Calu3 (cell line): ENCODE measurements at regions not wholly inside any gene's neighbourhood (a gene's known extent, or its start where the extent isn't known, plus 50 kb on each side); places are given as distances from the start of the nearest gene placed in this dataset.

Experiments
- BruUV-seq: library from RNA; stranded (reverse); fragments of 400-500 nt; replicated peaks from 2 replicates; lab custom pipeline; 2021; lab: Mats Ljungman, UMichigan
- CTCF ChIA-PET: fragments of 300-600 bp; sonication (Branson Sonifier 250); formaldehyde crosslinking; loops from one replicate; lab custom pipeline; 2022; ENCODE audit warnings: antibody characterized with exemption; lab: Charles Lee
- DNase-seq: peaks from one replicate; pipeline ENCODE4 v3.0.0; 2022
- H3K27ac Mint-ChIP-seq: one replicate; pipeline ENCODE4 v1.8.0; 2022; ENCODE audit warnings: mixed read lengths; ENCODE audit not compliant: unreplicated experiment
- H3K27me3 Mint-ChIP-seq: one replicate; pipeline ENCODE4 v1.8.0; 2022; ENCODE audit warnings: mixed read lengths; ENCODE audit not compliant: unreplicated experiment
- H3K36me3 Mint-ChIP-seq: one replicate; pipeline ENCODE4 v1.8.0; 2022; ENCODE audit warnings: mild to moderate bottlenecking, moderate library complexity, mixed read lengths; ENCODE audit not compliant: insufficient read depth, unreplicated experiment
- H3K4me1 Mint-ChIP-seq: one replicate; pipeline ENCODE4 v1.8.0; 2022; ENCODE audit warnings: mild to moderate bottlenecking, low read depth, mixed read lengths; ENCODE audit not compliant: unreplicated experiment
- H3K4me3 Mint-ChIP-seq: one replicate; pipeline ENCODE4 v1.8.0; 2022; ENCODE audit warnings: mild to moderate bottlenecking, low read depth, moderate library complexity, mixed read lengths; ENCODE audit not compliant: unreplicated experiment
- H3K9me3 Mint-ChIP-seq: one replicate; pipeline ENCODE4 v1.8.0; 2022; ENCODE audit warnings: low read depth, mixed read lengths; ENCODE audit not compliant: unreplicated experiment
- intact Hi-C: fragments of 100-400 bp; cut with micrococcal nuclease; formaldehyde crosslinking; loops from one replicate; pipeline ENCODE4 v1.10.0; 2022; ENCODE audit not compliant: unreplicated experiment
- TF ChIP-seq, protein P1 (sequence below): fragments of 200-600 bp; IDR thresholded peaks from one replicate; pipeline ENCODE4 v1.8.0; 2022; ENCODE audit warnings: antibody characterized with exemption; ENCODE audit not compliant: unreplicated experiment

GRCh38 chr10:59060852-59061251 lies 115.6 kb upstream of the PHYHIPL start:
- Mint-ChIP-seq H3K27ac (no peak overlapping the region), H3K4me1 (no peaks in the 10 kb centered on the region), H3K27me3 (peaks cover 56% of the 10 kb centered on the region), H3K36me3 (no peaks in the 10 kb centered on the region), H3K4me3 (no peak overlapping the region), H3K9me3 (no peaks in the 10 kb centered on the region)
- BruUV-seq = no TSS peak
- DNase-seq = no peak
- intact Hi-C loops = no loop called here
- TF ChIP-seq, protein P1, sequence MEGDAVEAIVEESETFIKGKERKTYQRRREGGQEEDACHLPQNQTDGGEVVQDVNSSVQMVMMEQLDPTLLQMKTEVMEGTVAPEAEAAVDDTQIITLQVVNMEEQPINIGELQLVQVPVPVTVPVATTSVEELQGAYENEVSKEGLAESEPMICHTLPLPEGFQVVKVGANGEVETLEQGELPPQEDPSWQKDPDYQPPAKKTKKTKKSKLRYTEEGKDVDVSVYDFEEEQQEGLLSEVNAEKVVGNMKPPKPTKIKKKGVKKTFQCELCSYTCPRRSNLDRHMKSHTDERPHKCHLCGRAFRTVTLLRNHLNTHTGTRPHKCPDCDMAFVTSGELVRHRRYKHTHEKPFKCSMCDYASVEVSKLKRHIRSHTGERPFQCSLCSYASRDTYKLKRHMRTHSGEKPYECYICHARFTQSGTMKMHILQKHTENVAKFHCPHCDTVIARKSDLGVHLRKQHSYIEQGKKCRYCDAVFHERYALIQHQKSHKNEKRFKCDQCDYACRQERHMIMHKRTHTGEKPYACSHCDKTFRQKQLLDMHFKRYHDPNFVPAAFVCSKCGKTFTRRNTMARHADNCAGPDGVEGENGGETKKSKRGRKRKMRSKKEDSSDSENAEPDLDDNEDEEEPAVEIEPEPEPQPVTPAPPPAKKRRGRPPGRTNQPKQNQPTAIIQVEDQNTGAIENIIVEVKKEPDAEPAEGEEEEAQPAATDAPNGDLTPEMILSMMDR = no peak
- CTCF ChIA-PET = no interaction called here

DNA sequence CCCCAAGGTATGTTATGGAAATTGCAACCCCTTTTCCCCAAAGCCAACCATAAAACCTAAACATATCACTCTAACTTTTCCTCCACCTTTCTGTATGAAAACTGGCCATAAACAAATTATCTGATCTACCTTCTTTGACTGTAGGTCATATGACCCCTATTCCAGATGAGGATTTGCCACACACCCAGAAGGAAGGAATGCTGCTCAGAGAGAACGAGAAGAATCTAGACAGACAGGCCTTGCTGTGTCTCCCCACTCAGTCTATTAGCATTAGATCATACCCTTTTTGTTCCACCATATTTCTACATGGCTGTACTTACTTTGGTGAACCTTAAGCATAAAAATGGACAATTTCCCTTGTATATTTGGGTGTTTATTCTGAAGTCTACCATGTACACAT lies 113.0 kb upstream of the PHYHIPL start:
- H3K27me3 Mint-ChIP-seq = peaks cover 35% of the 10 kb centered on the region
- no peak overlapping the region for H3K4me3 Mint-ChIP-seq
- no peaks in the 10 kb centered on the region for H3K9me3 Mint-ChIP-seq
- TF ChIP-seq, protein P1 = no peak
- intact Hi-C loops = no loop called here
- H3K27ac Mint-ChIP-seq = no peak overlapping the region
- H3K4me1 Mint-ChIP-seq = no peaks in the 10 kb centered on the region
- no peaks in the 10 kb centered on the region for H3K36me3 Mint-ChIP-seq
- no peak for DNase-seq
- CTCF ChIA-PET = no interaction called here
- BruUV-seq = no TSS peak

GRCh38 chr10:59064080-59064692 lies 112.3 kb upstream of the PHYHIPL start:
- no peaks in the 10 kb centered on the region for H3K36me3 Mint-ChIP-seq
- H3K4me3 Mint-ChIP-seq = no peak overlapping the region
- H3K27me3 Mint-ChIP-seq = peaks cover 35% of the 10 kb centered on the region
- H3K27ac Mint-ChIP-seq = no peak overlapping the region
- no peak for DNase-seq
- peaks cover 2% of the 10 kb centered on the region for H3K9me3 Mint-ChIP-seq
- no TSS peak for BruUV-seq
- peaks cover 4% of the 10 kb centered on the region for H3K4me1 Mint-ChIP-seq
- intact Hi-C loops = no loop called here
- CTCF ChIA-PET = no interaction called here
- TF ChIP-seq, protein P1 = no peak

DNA sequence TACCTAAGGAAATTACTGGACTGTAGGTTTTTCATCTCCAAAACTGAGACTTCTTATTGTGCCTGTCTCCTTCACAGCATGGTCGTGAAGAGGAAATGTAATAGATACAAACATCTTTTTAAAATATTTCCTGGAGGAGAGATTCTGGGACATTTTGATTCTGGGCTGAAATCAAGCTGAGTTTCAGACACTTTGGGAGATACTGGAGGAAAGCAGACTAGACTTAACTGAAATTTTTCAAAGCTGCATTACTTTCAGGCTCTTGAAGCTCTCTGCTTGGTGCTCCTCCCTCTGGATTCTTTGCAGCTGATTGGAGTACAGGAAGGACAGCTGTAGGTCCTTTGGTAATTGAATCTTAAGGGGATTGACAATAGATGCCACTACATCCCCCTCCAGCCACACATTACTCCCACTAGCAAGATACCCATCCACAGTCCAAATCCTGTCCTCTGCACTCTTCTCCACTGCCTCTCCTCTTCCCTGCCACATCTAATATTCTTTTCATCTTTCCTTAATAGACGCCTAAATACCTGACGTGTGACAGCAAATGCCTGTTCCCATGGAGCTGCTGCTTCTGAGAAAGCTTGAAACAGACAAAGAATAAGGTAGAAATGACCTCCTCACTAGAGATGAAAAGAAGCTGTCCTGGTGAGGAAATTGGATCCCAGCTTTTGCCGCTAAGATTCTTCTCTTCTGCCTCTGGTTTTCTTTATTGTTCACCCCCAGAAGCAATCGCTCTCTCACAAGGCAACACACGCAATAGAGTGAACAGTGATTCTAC lies 111.5 kb upstream of the PHYHIPL start:
- Mint-ChIP-seq H3K4me1 (peaks cover 8% of the 10 kb centered on the region), H3K27ac (no peak overlapping the region), H3K27me3 (peaks cover 37% of the 10 kb centered on the region), H3K9me3 (peaks cover 3% of the 10 kb centered on the region), H3K36me3 (no peaks in the 10 kb centered on the region), H3K4me3 (no peak overlapping the region)
- intact Hi-C loops = no loop called here
- no TSS peak for BruUV-seq
- TF ChIP-seq, protein P1 = no peak
- no peak for DNase-seq
- CTCF ChIA-PET = no interaction called here
